PC-9 (cell line): ENCODE measurements at regions not wholly inside any gene's neighbourhood (a gene's known extent, or its start where the extent isn't known, plus 50 kb on each side); places are given as distances from the start of the nearest gene placed in this dataset.

Source experiments
- EZH2 ChIP-seq: fragments of 200-600 bp; sonication (generic); IDR thresholded peaks from 2 replicates; pipeline ENCODE4 v1.8.0; 2017; ENCODE audit warnings: antibody characterized with exemption, low read depth
- TF ChIP-seq, protein P1 (sequence below): fragments of 200-600 bp; sonication (generic); conservative IDR thresholded peaks from 2 replicates; pipeline ENCODE4 v1.6.1; 2017; ENCODE audit warnings: mixed run types, antibody characterized with exemption, mild to moderate bottlenecking, moderate library complexity

- TF ChIP-seq, protein P1, sequence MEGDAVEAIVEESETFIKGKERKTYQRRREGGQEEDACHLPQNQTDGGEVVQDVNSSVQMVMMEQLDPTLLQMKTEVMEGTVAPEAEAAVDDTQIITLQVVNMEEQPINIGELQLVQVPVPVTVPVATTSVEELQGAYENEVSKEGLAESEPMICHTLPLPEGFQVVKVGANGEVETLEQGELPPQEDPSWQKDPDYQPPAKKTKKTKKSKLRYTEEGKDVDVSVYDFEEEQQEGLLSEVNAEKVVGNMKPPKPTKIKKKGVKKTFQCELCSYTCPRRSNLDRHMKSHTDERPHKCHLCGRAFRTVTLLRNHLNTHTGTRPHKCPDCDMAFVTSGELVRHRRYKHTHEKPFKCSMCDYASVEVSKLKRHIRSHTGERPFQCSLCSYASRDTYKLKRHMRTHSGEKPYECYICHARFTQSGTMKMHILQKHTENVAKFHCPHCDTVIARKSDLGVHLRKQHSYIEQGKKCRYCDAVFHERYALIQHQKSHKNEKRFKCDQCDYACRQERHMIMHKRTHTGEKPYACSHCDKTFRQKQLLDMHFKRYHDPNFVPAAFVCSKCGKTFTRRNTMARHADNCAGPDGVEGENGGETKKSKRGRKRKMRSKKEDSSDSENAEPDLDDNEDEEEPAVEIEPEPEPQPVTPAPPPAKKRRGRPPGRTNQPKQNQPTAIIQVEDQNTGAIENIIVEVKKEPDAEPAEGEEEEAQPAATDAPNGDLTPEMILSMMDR = no peak
- no peak for TF ChIP-seq EZH2
Observed at GRCh38 chr7:69373171-69374043, 224.9 kb upstream of the AUTS2 start.
